IMR-90 (cell line): ENCODE measurements at regions not wholly inside any gene's neighbourhood (a gene's known extent, or its start where the extent isn't known, plus 50 kb on each side); places are given as distances from the start of the nearest gene placed in this dataset.

Experiments
- ATAC-seq: fragments of 200-7000 bp; cut with Tn5 transposase; 2 replicates; pipeline ENCODE4 v1.9.1; 2020; ENCODE audit warnings: low read depth, mild to moderate bottlenecking, moderate library complexity
- BruUV-seq: library from RNA; stranded (reverse); fragments of 400-500 nt; replicated peaks from 2 replicates; lab custom pipeline; 2021; lab: Mats Ljungman, UMichigan
- CTCF ChIA-PET: fragments of 300-600 bp; formaldehyde crosslinking; extraction: SDS; loops from one replicate; lab custom pipeline; 2021; ENCODE audit warnings: antibody characterized with exemption; lab: Yijun Ruan, JAX
- POLR2A ChIA-PET: fragments of 300-600 bp; sonication (Branson Sonifier 250); formaldehyde crosslinking; loops from one replicate; lab custom pipeline; 2022; ENCODE audit warnings: antibody characterized with exemption; ENCODE audit not compliant: unreplicated experiment; lab: Charles Lee
- DNase-seq: peaks from one replicate; pipeline ENCODE4 v3.0.0; 2013
- H2AFZ ChIP-seq: replicated peaks from 2 replicates; pipeline ENCODE3; 2013; ENCODE audit warnings: low read length, mild to moderate bottlenecking; ENCODE audit not compliant: poor library complexity
- H2AK5ac ChIP-seq: 2 replicates; pipeline ENCODE4 v1.6.1; 2013; ENCODE audit warnings: low read depth, low read length, inconsistent platforms
- H2AK9ac ChIP-seq: replicated peaks from 2 replicates; pipeline ENCODE3; 2013; ENCODE audit warnings: mild to moderate bottlenecking, low read depth, low read length, moderate library complexity; ENCODE audit not compliant: poor library complexity
- H2BK120ac ChIP-seq: 2 replicates; pipeline ENCODE4 v1.6.1; 2013; ENCODE audit warnings: low read depth, low read length, inconsistent platforms
- H2BK15ac ChIP-seq: 3 replicates; pipeline ENCODE4 v1.6.1; 2013; ENCODE audit warnings: low read depth, low read length, inconsistent platforms
- H2BK20ac ChIP-seq: 2 replicates; pipeline ENCODE4 v1.6.1; 2013; ENCODE audit warnings: low read depth, mild to moderate bottlenecking, inconsistent platforms, low read length, moderate library complexity
- H2BK5ac ChIP-seq: 2 replicates; pipeline ENCODE4 v1.6.1; 2013; ENCODE audit warnings: mild to moderate bottlenecking, low read depth, low read length, inconsistent platforms; ENCODE audit not compliant: poor library complexity, severe bottlenecking
- H3K14ac ChIP-seq: replicated peaks from 2 replicates; pipeline ENCODE4 v1.6.1; 2013; ENCODE audit warnings: low read depth, low read length, inconsistent platforms
- H3K18ac ChIP-seq: 2 replicates; pipeline ENCODE4 v1.6.1; 2013; ENCODE audit warnings: low read depth, low read length, control low read depth
- H3K23ac ChIP-seq: 2 replicates; pipeline ENCODE4 v1.6.1; 2013; ENCODE audit warnings: low read depth, low read length, inconsistent platforms
- H3K27ac ChIP-seq: 2 replicates; pipeline ENCODE4 v1.5.1; 2013; ENCODE audit warnings: mild to moderate bottlenecking, control low read depth, low read length; ENCODE audit not compliant: insufficient read depth
- H3K27me3 ChIP-seq: 2 replicates; pipeline ENCODE4 v1.6.1; 2013; ENCODE audit warnings: low read length; ENCODE audit not compliant: control insufficient read depth, insufficient read depth
- H3K36me3 ChIP-seq: 2 replicates; pipeline ENCODE4 v1.6.1; 2013; ENCODE audit warnings: low read length, mixed read lengths; ENCODE audit not compliant: control insufficient read depth, insufficient read depth
- H3K4ac ChIP-seq: 2 replicates; pipeline ENCODE4 v1.6.1; 2013; ENCODE audit warnings: low read depth, low read length, inconsistent platforms
- H3K4me1 ChIP-seq: 2 replicates; pipeline ENCODE4 v1.6.1; 2013; ENCODE audit warnings: low read length, mixed read lengths; ENCODE audit not compliant: control insufficient read depth, insufficient read depth
- H3K4me2 ChIP-seq: 2 replicates; pipeline ENCODE4 v1.6.1; 2013; ENCODE audit warnings: low read depth, mild to moderate bottlenecking, control low read depth, low read length, moderate library complexity
- H3K4me3 ChIP-seq: 2 replicates; pipeline ENCODE4 v1.5.1; 2013; ENCODE audit warnings: low read depth, mild to moderate bottlenecking, control low read depth, low read length, moderate library complexity; ENCODE audit not compliant: insufficient read depth
- H3K56ac ChIP-seq: 2 replicates; pipeline ENCODE4 v1.6.1; 2013; ENCODE audit warnings: low read length, inconsistent platforms; ENCODE audit not compliant: insufficient read depth; ENCODE audit errors: extremely low read depth
- H3K79me1 ChIP-seq, 2 experiments: 2 replicates each; pipeline ENCODE4 v1.6.1; 2013; ENCODE audit warnings: low read length in 2 of 2, inconsistent platforms in 1 of 2, low read depth in 1 of 2
- H3K9ac ChIP-seq: 2 replicates; pipeline ENCODE4 v1.6.1; 2013; ENCODE audit warnings: low read depth, low read length, control low read depth
- H3K9me1 ChIP-seq: 2 replicates; pipeline ENCODE4 v1.6.1; 2013; ENCODE audit warnings: low read length, inconsistent platforms; ENCODE audit not compliant: insufficient read depth
- H3K9me3 ChIP-seq: 2 replicates; pipeline ENCODE4 v1.6.1; 2013; ENCODE audit warnings: low read length; ENCODE audit not compliant: control insufficient read depth, insufficient read depth
- H4K20me1 ChIP-seq: 2 replicates; pipeline ENCODE4 v1.6.1; 2013; ENCODE audit warnings: low read length, inconsistent platforms; ENCODE audit not compliant: insufficient read depth
- H4K5ac ChIP-seq: 2 replicates; pipeline ENCODE4 v1.6.1; 2013; ENCODE audit warnings: mild to moderate bottlenecking, low read depth, low read length, control low read depth
- H4K8ac ChIP-seq, 2 experiments: 2 replicates each; pipeline ENCODE4 v1.6.1; 2013; ENCODE audit warnings: low read depth in 2 of 2, low read length in 2 of 2, control low read depth in 1 of 2, inconsistent platforms in 1 of 2
- H4K91ac ChIP-seq: 2 replicates; pipeline ENCODE4 v1.6.1; 2013; ENCODE audit warnings: low read depth, low read length, inconsistent platforms; ENCODE audit not compliant: insufficient read depth
- BHLHE40 ChIP-seq: fragments of 150-350 bp; IDR thresholded peaks from 2 replicates; pipeline ENCODE4 v1.6.1; 2016; ENCODE audit warnings: mild to moderate bottlenecking, low read depth, low read length
- CEBPB ChIP-seq: IDR thresholded peaks from 2 replicates; pipeline ENCODE4 v1.6.1; 2012; ENCODE audit warnings: low read depth, low read length, improper control_type of control experiment
- CHD1 ChIP-seq: IDR thresholded peaks from 2 replicates; pipeline ENCODE4 v1.6.1; 2012; ENCODE audit warnings: low read depth, low read length, improper control_type of control experiment
- FOS ChIP-seq: fragments of 150-350 bp; IDR thresholded peaks from 2 replicates; pipeline ENCODE4 v1.6.1; 2016; ENCODE audit warnings: low read depth, low read length
- MAFK ChIP-seq: IDR thresholded peaks from 2 replicates; pipeline ENCODE4 v1.6.1; 2012; ENCODE audit warnings: low read depth, low read length, improper control_type of control experiment
- MAZ ChIP-seq: IDR thresholded peaks from 2 replicates; pipeline ENCODE4 v1.6.1; 2012; ENCODE audit warnings: low read depth, mild to moderate bottlenecking, low read length, improper control_type of control experiment, moderate library complexity, borderline replicate concordance
- MXI1 ChIP-seq: IDR thresholded peaks from 2 replicates; pipeline ENCODE4 v1.6.1; 2012; ENCODE audit warnings: low read depth, mild to moderate bottlenecking, low read length, moderate library complexity, borderline replicate concordance
- NFE2L2 ChIP-seq: fragments of 150-350 bp; IDR thresholded peaks from 2 replicates; pipeline ENCODE4 v1.6.1; 2016; ENCODE audit warnings: low read depth, mild to moderate bottlenecking, low read length
- POLR2A ChIP-seq: IDR thresholded peaks from 2 replicates; pipeline ENCODE4 v1.6.1; 2012; ENCODE audit warnings: mild to moderate bottlenecking, low read depth, low read length
- RAD21 ChIP-seq: IDR thresholded peaks from 2 replicates; pipeline ENCODE4 v1.6.1; 2012; ENCODE audit warnings: low read length, improper control_type of control experiment
- RCOR1 ChIP-seq: IDR thresholded peaks from 2 replicates; pipeline ENCODE4 v1.6.1; 2012; ENCODE audit warnings: mild to moderate bottlenecking, low read length, improper control_type of control experiment; ENCODE audit not compliant: insufficient replicate concordance
- RFX5 ChIP-seq: IDR thresholded peaks from 2 replicates; pipeline ENCODE4 v1.8.0; 2012; ENCODE audit warnings: low read depth, mild to moderate bottlenecking, low read length, moderate library complexity
- SMC3 ChIP-seq: fragments of 150-350 bp; IDR thresholded peaks from 2 replicates; pipeline ENCODE4 v1.6.1; 2016; ENCODE audit warnings: low read depth, mild to moderate bottlenecking, antibody characterized with exemption, low read length, moderate library complexity
- WGBS, 2 experiments: methylation state at CpG; one replicate each; pipeline versions ENCODE4 v1.1.5 to v1.1.7; 2013; ENCODE audit warnings: missing lambda C conversion rate in 2 of 2; ENCODE audit not compliant: insufficient read length in 1 of 2; ENCODE audit errors: extremely low coverage in 2 of 2; 5-methylcytosine and 5-hydroxymethylcytosine counted together
- dilution Hi-C: fragments of 300-500 bp; cut with HindIII; formaldehyde crosslinking; loops from one replicate; pipeline ENCODE4 v1.14.3; 2018; ENCODE audit warnings: low sequenced_read_pairs; ENCODE audit not compliant: unreplicated experiment
- in situ Hi-C: fragments of 300-500 bp; cut with MboI; formaldehyde crosslinking; loops from 3 replicates; pipeline ENCODE4 v1.14.3; 2019; ENCODE audit warnings: low sequenced_read_pairs, inconsistent platforms, mixed read lengths
- intact Hi-C: fragments of 100-400 bp; cut with micrococcal nuclease; formaldehyde crosslinking; loops from 2 replicates; pipeline ENCODE4 v1.10.0; 2022
- TF ChIP-seq, protein P1 (sequence below): fragments of 150-350 bp; IDR thresholded peaks from 2 replicates; pipeline ENCODE4 v1.6.1; 2017; ENCODE audit warnings: mild to moderate bottlenecking, antibody characterized with exemption, low read length, low read depth
- TF ChIP-seq, protein P2 (sequence below): conservative IDR thresholded peaks from 2 replicates; pipeline ENCODE4 v1.5.1; 2012; ENCODE audit warnings: mild to moderate bottlenecking, low read depth, low read length, improper control_type of control experiment
- TF ChIP-seq, protein P3 (sequence below): fragments of 150-350 bp; IDR thresholded peaks from 2 replicates; pipeline ENCODE4 v1.6.1; 2016; ENCODE audit warnings: low read depth, mild to moderate bottlenecking, low read length, moderate library complexity, borderline replicate concordance

DNA sequence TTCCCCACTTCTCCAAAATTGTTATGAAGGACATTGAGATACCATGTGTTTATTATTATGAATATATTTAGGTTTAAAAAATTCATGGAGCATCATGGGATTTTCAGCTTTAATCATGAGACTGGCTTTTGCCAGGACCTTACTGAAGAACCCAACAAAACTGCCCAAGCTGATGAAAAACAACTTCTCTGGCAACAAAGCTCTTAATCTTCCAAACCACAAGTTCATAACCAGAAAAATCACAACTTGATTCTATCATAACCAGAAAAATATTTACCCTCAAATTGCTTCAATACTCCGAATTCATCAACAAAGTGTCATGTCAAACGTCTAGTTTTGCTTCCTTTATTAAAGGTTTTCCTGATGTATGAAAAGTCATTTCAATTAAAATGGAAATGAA lies 971.8 kb upstream of the ACVR2A start:
- intact Hi-C loops: no loop called here
- Histone ChIP-seq H4K20me1 (no peaks in the 10 kb centered on the region), H3K79me1 (no peaks in the 10 kb centered on the region), H2AFZ (no peak overlapping the region), H3K4me3 (no peak overlapping the region), H3K27me3 (no peaks in the 10 kb centered on the region), H3K4me2 (no peak overlapping the region), H3K4ac (no peak overlapping the region), H2AK9ac (no peak overlapping the region), H2BK5ac (no peak overlapping the region), H4K8ac (no peak overlapping the region), H3K36me3 (no peaks in the 10 kb centered on the region), H2BK120ac (no peak overlapping the region), H3K14ac (no peak overlapping the region), H3K23ac (no peak overlapping the region), H3K4me1 (no peaks in the 10 kb centered on the region), H4K5ac (no peak overlapping the region), H3K9ac (no peak overlapping the region), H3K9me1 (no peaks in the 10 kb centered on the region), H2BK15ac (no peak overlapping the region), H3K56ac (no peak overlapping the region), H3K18ac (no peak overlapping the region), H2BK20ac (no peak overlapping the region), H3K27ac (no peak overlapping the region), H2AK5ac (no peak overlapping the region), H4K91ac (no peak overlapping the region), H3K9me3 (peaks cover 2% of the 10 kb centered on the region; the same call in 1 of the 2 replicates)
- POLR2A ChIA-PET: no interaction called here
- dilution Hi-C loops: no loop called here
- BruUV-seq: no TSS peak
- ATAC-seq (no peak), DNase-seq (no peak)
- no CpG with 5 or more reads among the region's 2 CpGs for WGBS, 2 experiments
- in situ Hi-C loops: no loop called here
- TF ChIP-seq MAZ (no peak), SMC3 (no peak), CHD1 (no peak), FOS (no peak), RAD21 (no peak), CEBPB (no peak), RFX5 (no peak), MXI1 (no peak), POLR2A (no peak), NFE2L2 (no peak), RCOR1 (no peak), MAFK (no peak), BHLHE40 (no peak)
- TF ChIP-seq, protein P1, sequence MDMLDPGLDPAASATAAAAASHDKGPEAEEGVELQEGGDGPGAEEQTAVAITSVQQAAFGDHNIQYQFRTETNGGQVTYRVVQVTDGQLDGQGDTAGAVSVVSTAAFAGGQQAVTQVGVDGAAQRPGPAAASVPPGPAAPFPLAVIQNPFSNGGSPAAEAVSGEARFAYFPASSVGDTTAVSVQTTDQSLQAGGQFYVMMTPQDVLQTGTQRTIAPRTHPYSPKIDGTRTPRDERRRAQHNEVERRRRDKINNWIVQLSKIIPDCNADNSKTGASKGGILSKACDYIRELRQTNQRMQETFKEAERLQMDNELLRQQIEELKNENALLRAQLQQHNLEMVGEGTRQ: no peak
- TF ChIP-seq, protein P2, sequence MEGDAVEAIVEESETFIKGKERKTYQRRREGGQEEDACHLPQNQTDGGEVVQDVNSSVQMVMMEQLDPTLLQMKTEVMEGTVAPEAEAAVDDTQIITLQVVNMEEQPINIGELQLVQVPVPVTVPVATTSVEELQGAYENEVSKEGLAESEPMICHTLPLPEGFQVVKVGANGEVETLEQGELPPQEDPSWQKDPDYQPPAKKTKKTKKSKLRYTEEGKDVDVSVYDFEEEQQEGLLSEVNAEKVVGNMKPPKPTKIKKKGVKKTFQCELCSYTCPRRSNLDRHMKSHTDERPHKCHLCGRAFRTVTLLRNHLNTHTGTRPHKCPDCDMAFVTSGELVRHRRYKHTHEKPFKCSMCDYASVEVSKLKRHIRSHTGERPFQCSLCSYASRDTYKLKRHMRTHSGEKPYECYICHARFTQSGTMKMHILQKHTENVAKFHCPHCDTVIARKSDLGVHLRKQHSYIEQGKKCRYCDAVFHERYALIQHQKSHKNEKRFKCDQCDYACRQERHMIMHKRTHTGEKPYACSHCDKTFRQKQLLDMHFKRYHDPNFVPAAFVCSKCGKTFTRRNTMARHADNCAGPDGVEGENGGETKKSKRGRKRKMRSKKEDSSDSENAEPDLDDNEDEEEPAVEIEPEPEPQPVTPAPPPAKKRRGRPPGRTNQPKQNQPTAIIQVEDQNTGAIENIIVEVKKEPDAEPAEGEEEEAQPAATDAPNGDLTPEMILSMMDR: no peak
- TF ChIP-seq, protein P3, sequence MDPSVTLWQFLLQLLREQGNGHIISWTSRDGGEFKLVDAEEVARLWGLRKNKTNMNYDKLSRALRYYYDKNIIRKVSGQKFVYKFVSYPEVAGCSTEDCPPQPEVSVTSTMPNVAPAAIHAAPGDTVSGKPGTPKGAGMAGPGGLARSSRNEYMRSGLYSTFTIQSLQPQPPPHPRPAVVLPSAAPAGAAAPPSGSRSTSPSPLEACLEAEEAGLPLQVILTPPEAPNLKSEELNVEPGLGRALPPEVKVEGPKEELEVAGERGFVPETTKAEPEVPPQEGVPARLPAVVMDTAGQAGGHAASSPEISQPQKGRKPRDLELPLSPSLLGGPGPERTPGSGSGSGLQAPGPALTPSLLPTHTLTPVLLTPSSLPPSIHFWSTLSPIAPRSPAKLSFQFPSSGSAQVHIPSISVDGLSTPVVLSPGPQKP: no peak
- CTCF ChIA-PET: no interaction called here
